ENCODE measurements at regions not wholly inside any gene's neighbourhood (a gene's known extent, or its start where the extent isn't known, plus 50 kb on each side); places are given as distances from the start of the nearest gene placed in this dataset.

DNA sequence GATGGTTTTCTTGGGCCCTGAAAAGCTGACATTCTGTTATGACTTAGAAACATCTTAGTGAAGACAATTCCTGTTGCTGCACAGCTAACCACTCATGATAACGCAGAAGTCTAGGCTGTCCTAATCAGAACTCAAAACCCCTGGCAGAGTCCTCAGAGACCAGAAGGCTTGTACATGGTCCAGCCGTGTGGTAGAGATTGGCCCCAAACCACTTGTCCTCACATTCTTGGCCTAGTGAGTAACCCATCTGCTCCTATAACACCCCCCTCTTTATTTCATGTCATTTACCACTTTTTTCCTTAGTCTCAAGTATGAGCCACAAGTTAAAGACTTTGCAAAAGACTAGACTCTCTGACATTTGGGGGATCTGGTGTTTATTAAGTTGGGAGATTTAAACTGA is 116.5 kb upstream of the ADAMTS18 start:
- in situ Hi-C loops (cut with MboI; ENCODE audit: low sequenced_read_pairs): no loop called here

- in situ Hi-C loops (cut with MboI; ENCODE audit: low sequenced_read_pairs): no loop called here
Measured at GRCh38 chr16:77553130-77553529, 118.3 kb upstream of the ADAMTS18 start.

DNA sequence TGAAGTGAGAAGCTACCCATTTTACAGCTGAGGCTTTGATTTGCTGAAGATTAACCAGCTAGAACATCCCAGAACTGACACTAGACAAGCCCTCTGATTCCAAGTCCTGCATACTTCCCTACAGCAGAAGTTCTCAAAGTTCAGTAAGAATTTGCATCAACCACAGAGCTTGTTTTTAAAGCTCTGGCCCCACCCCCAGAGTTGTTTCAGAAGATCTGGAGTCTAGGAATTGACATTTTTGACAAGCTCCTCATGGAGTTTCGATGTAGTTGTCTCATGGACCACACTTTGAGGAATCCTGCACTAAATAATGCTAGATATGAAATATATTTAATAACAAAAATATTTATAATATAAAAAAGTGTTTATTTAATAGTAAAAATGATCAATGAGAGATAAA is 120.3 kb upstream of the ADAMTS18 start:
- in situ Hi-C loops (cut with MboI; ENCODE audit: low sequenced_read_pairs): no loop called here

- in situ Hi-C loops (cut with MboI; ENCODE audit: low sequenced_read_pairs): no loop called here
Measured at GRCh38 chr16:77555791-77556190, 121.0 kb upstream of the ADAMTS18 start.

- in situ Hi-C loops (cut with MboI; ENCODE audit: low sequenced_read_pairs): no loop called here
Measured at GRCh38 chr16:77556201-77556873, 121.5 kb upstream of the ADAMTS18 start.

- in situ Hi-C loops (cut with MboI; ENCODE audit: low sequenced_read_pairs): no loop called here
Measured at GRCh38 chr16:77557385-77557784, 122.6 kb upstream of the ADAMTS18 start.

GRCh38 chr16:77558786-77559185 is 124.0 kb upstream of the ADAMTS18 start:
- in situ Hi-C loops (cut with MboI; ENCODE audit: low sequenced_read_pairs): no loop called here

DNA sequence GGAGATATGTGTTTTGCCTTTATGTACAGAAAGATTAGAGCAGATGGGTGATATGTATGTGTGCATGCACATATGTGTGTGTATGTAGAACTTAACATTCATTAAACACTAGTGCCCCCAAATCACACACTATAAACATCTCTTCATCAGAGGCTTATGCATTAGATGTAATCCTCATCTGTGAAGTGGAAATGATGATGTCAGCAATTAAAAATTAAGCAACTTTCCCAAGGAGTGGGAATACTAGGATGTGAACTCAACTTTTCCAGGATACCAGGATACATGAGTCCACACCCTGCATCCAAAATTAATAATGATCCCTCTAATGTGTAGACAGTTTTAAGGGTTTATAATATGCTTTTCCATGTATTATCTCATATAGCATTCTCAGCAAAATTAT is 127.7 kb upstream of the ADAMTS18 start:
- in situ Hi-C loops (cut with MboI; ENCODE audit: low sequenced_read_pairs): no loop called here

GRCh38 chr16:77564791-77565390 is 130.1 kb upstream of the ADAMTS18 start:
- in situ Hi-C loops (cut with MboI; ENCODE audit: low sequenced_read_pairs): no loop called here

- in situ Hi-C loops (cut with MboI; ENCODE audit: low sequenced_read_pairs): no loop called here
Measured at GRCh38 chr16:77569406-77569805, 134.6 kb upstream of the ADAMTS18 start.

- in situ Hi-C loops (cut with MboI; ENCODE audit: low sequenced_read_pairs): no loop called here
Measured at GRCh38 chr16:77570574-77570973, 135.7 kb upstream of the ADAMTS18 start.

- in situ Hi-C loops (cut with MboI; ENCODE audit: low sequenced_read_pairs): no loop called here
Measured at GRCh38 chr16:77571115-77571862, 136.5 kb upstream of the ADAMTS18 start.

DNA sequence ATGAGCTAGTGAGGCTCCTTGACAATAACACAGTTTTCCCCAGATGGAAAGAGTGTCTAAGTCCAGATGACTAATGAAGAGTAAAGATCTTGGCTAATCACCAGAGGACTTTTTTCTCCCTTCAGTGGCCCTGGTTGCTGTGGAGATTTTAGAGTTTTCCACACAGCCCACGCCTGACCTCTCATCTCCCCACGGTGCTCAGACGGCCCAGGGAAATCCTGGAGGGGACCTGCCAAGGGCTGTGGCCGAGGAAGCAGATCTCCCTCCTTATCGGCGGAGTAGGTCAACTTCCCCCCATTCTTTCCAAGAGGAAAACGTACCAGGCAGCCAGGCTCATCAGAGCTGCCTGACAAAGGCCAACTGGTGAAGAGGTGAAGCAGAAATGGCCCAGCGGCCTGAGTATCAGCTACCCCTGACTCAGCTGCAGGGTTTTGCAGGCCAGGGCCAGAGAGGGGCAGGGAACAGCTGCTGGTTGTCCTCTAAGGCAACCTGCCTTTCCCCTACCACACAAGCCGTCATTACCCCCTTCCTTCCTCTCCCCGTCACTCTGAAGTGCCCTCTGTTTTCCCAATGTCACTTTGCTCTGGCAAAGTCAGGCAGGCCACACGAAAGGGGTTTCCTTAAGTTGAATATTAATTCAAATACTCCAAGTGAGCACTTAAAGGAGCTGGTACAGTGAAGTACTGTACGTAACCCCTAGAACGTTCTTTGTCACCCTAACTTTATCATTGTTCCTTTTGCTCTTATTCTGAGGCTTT is 140.2 kb upstream of the ADAMTS18 start:
- in situ Hi-C loops (cut with MboI; ENCODE audit: low sequenced_read_pairs): loop anchor here (25.0 kb wide), 1 partner anchor 338 kb away; no protein-coding TSS in a partner anchor

DNA sequence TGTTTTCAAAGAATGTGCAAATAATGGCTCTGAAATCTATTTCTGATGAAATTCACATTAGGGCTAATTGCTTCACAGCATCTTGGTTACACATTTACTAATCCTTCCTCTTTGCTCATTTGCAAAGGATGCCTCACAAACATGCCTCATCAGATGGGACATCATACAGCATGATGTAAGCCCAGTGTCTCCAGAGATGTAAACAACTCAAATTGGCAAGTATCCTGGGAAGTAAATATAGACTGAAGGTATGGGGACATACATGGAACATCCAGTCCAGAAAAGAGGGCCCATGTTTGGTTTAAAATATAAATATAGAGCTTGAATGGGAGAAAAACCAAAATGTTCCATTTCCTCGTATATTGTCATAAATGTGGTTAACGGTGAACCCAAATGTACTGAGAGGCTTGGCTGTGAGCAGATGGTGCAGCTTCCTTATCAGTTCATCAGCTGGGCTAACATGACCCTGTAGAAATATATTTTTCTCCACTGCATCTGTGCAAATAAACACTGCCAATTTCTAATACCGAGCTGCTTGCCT is 142.9 kb upstream of the NUDT7 start:
- in situ Hi-C loops (cut with MboI; ENCODE audit: low sequenced_read_pairs): loop anchor here (25.0 kb wide), 1 partner anchor 342 kb away; no protein-coding TSS in a partner anchor

DNA sequence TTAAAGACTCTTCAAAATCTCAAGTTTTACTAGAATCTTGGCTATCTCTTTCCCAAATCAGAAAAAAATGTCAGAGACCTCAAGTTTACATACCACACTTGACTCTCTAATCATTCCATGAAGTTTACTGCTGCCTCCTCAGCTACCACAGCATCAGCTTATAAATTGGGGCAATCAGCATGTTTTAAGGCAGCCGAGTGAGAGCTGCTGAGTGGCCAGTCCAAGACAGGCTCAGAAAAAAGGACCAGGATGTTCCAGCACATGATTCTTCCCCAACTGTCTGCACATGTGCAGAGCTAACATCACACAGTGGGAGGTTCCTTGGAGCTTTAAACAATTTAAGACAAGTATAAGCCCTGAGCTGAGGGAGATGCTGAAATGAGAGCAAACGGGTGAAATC is 140.6 kb upstream of the NUDT7 start:
- in situ Hi-C loops (cut with MboI; ENCODE audit: low sequenced_read_pairs): loop anchor here (25.0 kb wide), 1 partner anchor 344 kb away; no protein-coding TSS in a partner anchor

- in situ Hi-C loops (cut with MboI; ENCODE audit: low sequenced_read_pairs): loop anchor here (25.0 kb wide), 1 partner anchor 347 kb away; no protein-coding TSS in a partner anchor
Measured at GRCh38 chr16:77584205-77584859, 138.0 kb upstream of the NUDT7 start.

- in situ Hi-C loops (cut with MboI; ENCODE audit: low sequenced_read_pairs): loop anchor here (25.0 kb wide), 1 partner anchor 348 kb away; no protein-coding TSS in a partner anchor
Measured at GRCh38 chr16:77585379-77586251, 136.7 kb upstream of the NUDT7 start.

DNA sequence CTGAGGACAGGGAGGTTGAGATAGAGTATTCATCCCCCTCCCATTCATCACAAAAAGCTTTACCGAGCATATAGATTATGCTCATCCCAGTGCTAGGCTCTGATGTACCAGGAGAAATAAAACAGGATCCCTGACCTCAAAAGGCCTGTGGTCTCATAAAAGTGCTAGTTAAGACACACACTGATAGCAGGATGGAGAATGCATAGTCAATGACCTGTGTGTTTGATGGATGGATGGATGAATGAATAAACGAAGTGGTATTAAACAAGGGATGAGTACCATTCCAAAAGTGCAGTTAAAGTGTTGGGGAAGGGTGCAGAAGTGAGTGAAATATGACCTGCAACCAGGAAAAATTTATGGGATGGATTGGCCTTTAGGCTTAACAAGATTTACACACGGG is 133.9 kb upstream of the NUDT7 start:
- in situ Hi-C loops (cut with MboI; ENCODE audit: low sequenced_read_pairs): loop anchor here (25.0 kb wide), 1 partner anchor 351 kb away; no protein-coding TSS in a partner anchor
